ENCODE measurements at regions not wholly inside any gene's neighbourhood (a gene's known extent, or its start where the extent isn't known, plus 50 kb on each side); places are given as distances from the start of the nearest gene placed in this dataset.

- no peak for DNase-seq (ENCODE audit: low read depth)
Measured at GRCh38 chr5:17761326-17761725, 127.1 kb downstream of the TAF11L14 start.

GRCh38 chr5:17763301-17763700 is 129.0 kb downstream of the TAF11L14 start:
- peak; percentile 29 for DNase-seq (ENCODE audit: low read depth)

DNA sequence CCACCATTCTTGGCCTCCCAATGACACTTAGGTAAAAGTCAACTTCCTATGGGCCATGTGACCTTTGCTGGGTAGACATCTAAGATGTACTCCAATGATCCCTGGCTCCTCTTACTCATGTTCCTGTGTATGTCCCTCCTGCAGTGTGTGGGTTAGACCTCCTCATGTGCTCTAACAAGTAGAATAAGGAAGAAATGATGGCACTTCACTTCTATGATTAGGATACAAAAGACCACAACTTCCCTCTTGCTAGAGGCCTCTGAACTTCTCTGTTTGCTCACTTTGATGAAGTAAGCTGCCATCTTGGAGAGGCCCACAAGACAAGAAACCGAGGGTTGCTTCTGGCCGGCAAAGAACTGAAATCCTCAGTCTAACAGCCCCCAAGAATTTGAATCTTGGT is 131.8 kb downstream of the TAF11L14 start:
- DNase-seq (ENCODE audit: low read depth) = no peak

- no peak for DNase-seq (ENCODE audit: low read depth)
Measured at GRCh38 chr5:17769277-17769676, 135.0 kb downstream of the TAF11L14 start.

DNA sequence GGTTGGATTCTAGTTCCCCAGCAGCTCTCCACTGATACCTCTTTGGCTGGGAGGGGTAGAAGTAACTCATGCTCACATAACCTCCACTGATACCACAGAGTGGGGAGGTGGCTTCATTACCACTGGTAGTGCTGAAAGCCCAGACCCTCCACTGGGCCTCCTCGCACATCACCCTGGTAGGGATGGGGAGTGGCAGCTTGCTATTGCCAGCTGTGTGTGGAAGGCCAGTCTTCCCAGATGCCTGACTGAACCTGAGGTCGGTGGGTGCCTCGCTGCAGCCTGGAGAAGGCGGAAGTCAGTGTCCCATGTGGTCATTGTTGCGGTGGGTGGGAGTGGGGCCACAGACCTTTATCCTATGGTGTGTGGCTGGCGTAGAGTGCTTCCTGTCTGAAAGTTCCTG is 138.0 kb downstream of the TAF11L14 start:
- no peak for DNase-seq (ENCODE audit: low read depth)

DNA sequence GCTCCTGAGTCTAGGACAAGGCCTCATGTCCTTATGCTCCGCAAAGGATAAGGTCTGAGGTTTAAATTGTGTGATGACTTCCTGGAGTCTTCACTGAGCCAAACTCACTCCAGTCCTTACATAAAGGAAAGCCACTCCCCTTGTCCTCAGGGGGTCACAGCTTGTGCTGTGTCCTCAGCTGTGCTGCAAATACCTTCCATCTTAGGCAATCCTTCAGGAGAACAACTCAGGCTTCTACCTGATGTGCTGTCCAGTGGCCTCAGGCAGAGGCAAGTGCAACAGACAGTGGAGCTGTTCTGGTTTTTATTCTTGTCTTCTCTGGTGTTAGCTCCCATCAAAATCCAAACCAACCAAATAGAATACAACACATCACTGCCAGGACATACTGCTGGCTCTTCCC is 151.5 kb downstream of the TAF11L14 start:
- no peak for DNase-seq (ENCODE audit: low read depth)

DNA sequence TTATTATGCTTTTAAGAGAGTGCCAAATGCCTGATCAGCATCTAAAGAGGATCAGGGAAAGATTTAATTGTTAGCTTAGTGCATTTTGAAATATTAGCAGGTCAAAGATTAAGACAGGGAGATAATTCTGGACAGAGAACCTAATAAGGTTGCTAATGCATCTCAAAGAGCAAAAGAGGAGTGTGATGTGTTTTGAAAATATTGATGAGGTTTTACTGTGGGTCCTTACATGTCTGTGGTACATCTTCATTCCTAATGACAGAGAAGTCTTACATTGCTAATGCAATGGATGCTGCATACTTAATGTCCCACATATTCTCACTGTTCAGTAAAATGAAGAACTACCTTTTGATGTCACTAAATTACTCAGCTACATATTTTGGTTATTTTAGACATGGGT is 154.1 kb downstream of the TAF11L14 start:
- no peak for DNase-seq (ENCODE audit: low read depth)

- no peak for DNase-seq (ENCODE audit: low read depth)
Measured at GRCh38 chr5:17794201-17794600, 159.9 kb downstream of the TAF11L14 start.

GRCh38 chr5:17794815-17795214 is 160.6 kb downstream of the TAF11L14 start:
- no peak for DNase-seq (ENCODE audit: low read depth)

DNA sequence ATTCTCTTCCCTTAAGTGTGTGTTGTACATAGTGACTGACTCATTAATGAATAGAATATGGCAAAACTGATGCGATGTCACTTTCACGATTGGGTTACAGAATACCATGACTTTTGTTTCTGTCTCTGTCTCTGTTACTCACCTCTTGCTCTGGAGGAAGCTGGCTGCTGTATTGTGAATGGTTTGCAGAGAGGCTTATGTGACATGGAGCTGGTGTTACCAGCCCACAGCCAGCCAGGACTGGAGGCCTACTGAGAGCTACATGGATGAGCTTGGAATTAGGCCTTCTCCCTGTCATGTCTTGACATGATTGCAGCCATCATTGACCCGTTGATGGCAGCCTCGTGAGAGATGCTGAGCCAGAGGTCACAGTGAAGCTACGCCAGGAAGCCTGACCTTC is 161.9 kb downstream of the TAF11L14 start:
- no peak for DNase-seq (ENCODE audit: low read depth)

DNA sequence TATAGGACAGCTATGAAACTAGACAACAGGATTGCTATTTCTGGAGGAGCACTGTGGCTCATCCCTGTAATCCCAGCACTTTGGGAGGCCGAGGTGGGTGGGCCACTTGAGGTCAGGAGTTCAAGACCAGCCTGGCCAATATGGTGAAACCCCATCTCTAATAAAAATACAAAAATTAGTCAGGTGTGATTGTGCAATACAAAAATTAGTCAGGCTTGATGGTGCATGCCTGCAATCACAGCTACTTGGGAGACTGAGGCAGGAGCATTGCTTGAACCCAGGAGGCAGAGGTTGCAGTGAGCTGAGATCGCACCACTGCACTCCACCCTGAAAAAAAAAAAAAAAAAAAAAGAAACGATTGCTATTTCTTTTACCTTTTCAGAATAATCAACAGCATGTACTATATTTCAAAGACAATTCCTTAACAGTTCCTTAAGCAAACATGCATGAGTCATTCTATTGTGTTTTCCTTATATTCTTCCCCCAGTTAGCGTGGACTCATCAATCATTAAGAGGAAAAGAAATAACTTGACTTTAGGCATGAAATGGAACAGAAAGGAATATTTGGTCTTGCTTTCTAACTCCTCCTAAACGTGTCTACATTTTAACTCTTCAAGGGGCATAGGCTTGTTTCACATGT is 162.6 kb downstream of the TAF11L14 start:
- no peak for DNase-seq (ENCODE audit: low read depth)

DNA sequence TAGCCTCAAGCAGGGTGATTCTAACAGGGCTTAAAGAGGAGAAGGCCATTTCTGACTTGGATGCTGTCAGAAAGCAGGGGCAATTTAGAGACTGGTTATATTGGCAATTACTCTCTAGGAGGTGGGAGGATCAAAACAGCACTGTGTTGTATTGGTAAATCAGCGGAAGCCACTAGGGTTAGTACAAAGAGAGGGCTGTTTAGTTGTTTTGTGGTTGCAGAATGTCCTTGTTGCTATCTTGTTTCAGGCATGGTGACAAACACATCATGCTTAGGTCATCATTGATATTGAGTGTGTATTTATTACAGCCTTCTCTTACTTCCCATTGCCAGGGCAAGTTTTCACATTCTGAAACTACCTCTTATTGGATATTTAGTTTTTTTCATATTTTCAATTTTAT is 165.3 kb downstream of the TAF11L14 start:
- no peak for DNase-seq (ENCODE audit: low read depth)

DNA sequence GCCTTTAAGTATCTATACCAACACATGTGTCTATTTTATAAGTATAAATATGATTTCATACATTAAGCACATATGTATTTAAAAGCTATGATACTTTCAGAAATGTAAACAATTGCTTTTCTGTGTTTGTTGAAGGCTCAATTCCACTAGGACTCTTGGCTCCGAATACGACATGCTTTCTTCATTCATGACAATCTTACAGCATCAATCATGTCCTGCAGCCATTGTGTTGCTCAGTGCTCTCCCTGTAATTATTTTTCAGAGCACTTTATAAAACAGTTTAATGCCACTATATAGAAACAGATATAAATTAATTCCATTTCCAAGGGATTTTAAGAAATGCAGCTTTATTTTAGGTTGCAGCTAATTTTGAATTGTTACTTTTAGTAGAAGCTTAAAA is 167.3 kb downstream of the TAF11L14 start:
- DNase-seq (ENCODE audit: low read depth) = no peak

- DNase-seq (ENCODE audit: low read depth) = peak; percentile 31
Measured at GRCh38 chr5:17802256-17802655, 168.0 kb downstream of the TAF11L14 start.

GRCh38 chr5:17803971-17804370 is 169.7 kb downstream of the TAF11L14 start:
- DNase-seq (ENCODE audit: low read depth) = peak; percentile 26

GRCh38 chr5:17805227-17805825 is 171.1 kb downstream of the TAF11L14 start:
- DNase-seq (ENCODE audit: low read depth) = peak; percentile 69

- DNase-seq (ENCODE audit: low read depth) = no peak
Measured at GRCh38 chr5:17806818-17807468, 172.7 kb downstream of the TAF11L14 start.

DNA sequence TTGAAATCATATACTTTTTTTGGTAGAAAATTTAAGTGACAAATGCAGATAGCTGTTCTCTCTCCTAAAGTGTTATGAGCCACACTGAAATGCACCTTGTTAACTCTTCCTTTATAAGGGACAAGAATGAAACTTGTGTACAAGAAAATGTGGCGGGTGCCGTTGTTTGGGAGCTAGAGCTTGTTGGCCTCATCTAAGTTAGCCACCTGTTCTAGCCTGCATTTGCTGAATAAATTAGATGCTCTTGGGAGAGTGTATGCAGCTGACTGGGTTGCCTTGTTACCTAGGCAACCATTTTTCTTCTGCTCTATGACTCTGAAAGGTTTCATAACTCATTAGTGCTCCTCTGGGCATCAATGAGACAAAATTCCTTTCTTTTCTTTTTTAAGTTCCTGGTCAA is 174.3 kb downstream of the TAF11L14 start:
- DNase-seq (ENCODE audit: low read depth) = no peak

DNA sequence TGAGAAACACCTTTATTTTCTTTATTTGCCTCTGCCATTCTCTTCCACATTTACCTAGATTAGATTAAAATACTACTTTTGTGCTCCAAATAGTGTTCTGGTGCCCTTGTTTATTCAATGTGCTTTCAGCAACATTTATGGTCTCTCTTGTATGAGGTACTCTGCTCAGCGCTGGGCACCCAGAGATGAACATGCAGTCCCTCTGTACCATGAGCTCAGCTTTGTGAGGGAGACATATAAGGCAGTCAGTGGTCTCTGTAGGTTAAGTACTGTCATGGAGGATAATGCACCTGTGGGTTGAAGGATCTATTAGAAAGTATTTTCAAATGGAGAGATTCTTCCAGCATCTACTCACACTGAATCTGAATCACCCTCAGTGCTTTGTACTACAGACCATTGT is 176.5 kb downstream of the TAF11L14 start:
- no peak for DNase-seq (ENCODE audit: low read depth)

DNA sequence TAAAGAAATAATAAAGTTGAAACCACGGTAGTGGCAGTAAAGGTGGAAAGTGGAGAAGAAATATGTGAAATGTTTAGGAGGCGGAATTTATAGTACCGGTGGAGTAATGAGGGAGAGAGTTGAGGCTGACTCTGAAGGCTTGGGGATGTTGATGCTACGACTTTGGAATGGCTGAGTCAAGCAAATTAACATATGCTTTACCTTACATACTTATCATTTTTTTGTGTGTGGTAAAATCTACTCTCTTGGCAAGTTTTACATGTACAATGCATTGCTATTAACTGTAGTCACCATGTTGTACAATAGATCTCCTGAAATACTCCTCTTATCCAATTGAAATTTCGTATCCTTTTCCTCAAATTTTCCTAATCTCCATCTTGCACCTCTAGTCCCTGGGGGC is 179.0 kb downstream of the TAF11L14 start:
- DNase-seq (ENCODE audit: low read depth) = peak; percentile 44

- DNase-seq (ENCODE audit: low read depth) = no peak
Measured at GRCh38 chr5:17816505-17816904, 182.2 kb downstream of the TAF11L14 start.

DNA sequence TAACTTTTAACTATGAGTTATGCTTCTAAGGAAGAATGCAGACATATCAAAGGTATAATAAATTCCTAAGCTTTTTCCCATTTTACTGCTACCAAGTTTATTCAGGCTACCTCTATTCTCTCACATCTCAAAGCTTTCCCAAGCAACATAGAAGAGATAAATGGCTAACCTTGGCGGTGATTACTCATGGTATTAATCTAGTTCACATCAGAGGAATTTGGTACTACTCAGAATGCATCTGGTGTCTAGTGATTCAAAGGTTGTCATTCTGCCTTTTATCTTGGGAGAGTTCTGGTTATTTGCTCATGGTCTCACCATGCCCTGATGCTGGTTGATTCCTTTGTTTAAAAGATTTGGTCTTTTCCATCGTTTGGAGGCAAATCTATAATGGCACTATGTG is 182.7 kb downstream of the TAF11L14 start:
- DNase-seq (ENCODE audit: low read depth) = peak; percentile 66

GRCh38 chr5:17817990-17818389 is 183.7 kb downstream of the TAF11L14 start:
- DNase-seq (ENCODE audit: low read depth) = peak; percentile 64

- peak; percentile 86 for DNase-seq (ENCODE audit: low read depth)
Measured at GRCh38 chr5:17819783-17820182, 185.5 kb downstream of the TAF11L14 start.

Data from iris pigment epithelial cell (primary cell).